Astrocyte (in vitro differentiated cells and primary cell): ENCODE measurements at regions not wholly inside any gene's neighbourhood (a gene's known extent, or its start where the extent isn't known, plus 50 kb on each side); places are given as distances from the start of the nearest gene placed in this dataset.

ENCODE experiments used
- EZH2 ChIP-seq: IDR thresholded peaks from 2 replicates; pipeline ENCODE4 v1.6.1; 2012; ENCODE audit warnings: mild to moderate bottlenecking, low read length, inconsistent platforms; ENCODE audit not compliant: insufficient read depth
- TF ChIP-seq, protein P1 (sequence below): IDR thresholded peaks from 2 replicates; pipeline ENCODE4 v1.5.1; 2011; ENCODE audit warnings: low read depth, mild to moderate bottlenecking, inconsistent platforms, low read length, moderate library complexity; ENCODE audit not compliant: insufficient read depth

DNA sequence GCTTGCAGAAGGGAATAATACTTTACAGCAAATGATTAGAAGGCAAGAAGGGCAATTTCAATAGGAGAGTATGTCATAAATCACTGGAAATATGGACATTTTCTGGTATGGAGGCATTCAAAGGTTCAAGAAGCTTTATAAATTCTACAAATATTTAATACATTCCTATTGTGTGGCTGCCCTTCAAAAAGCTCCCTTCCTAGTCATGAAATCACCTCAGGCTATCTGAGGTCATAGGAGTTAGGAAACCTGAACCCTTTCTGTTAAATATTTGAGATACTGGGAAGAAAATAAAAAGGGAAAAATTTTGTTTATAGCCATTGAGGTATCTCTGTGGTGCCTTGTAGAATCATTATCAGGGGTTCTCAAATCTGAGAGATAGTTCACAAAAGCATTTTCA, 316.8 kb upstream of the EMCN start:
- TF ChIP-seq, protein P1, sequence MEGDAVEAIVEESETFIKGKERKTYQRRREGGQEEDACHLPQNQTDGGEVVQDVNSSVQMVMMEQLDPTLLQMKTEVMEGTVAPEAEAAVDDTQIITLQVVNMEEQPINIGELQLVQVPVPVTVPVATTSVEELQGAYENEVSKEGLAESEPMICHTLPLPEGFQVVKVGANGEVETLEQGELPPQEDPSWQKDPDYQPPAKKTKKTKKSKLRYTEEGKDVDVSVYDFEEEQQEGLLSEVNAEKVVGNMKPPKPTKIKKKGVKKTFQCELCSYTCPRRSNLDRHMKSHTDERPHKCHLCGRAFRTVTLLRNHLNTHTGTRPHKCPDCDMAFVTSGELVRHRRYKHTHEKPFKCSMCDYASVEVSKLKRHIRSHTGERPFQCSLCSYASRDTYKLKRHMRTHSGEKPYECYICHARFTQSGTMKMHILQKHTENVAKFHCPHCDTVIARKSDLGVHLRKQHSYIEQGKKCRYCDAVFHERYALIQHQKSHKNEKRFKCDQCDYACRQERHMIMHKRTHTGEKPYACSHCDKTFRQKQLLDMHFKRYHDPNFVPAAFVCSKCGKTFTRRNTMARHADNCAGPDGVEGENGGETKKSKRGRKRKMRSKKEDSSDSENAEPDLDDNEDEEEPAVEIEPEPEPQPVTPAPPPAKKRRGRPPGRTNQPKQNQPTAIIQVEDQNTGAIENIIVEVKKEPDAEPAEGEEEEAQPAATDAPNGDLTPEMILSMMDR, result no peak
- TF ChIP-seq EZH2, result no peak
